SK-N-SH treated with all-trans-retinoic acid at 6 μM for 48 hours (cell line): ENCODE measurements at regions not wholly inside any gene's neighbourhood (a gene's known extent, or its start where the extent isn't known, plus 50 kb on each side); places are given as distances from the start of the nearest gene placed in this dataset.

Source experiments
- ATAC-seq: fragments of 200-7000 bp; cut with Tn5 transposase; 3 replicates; pipeline ENCODE4 v1.9.1; 2020; ENCODE audit warnings: mild to moderate bottlenecking, moderate library complexity
- ARNTL ChIP-seq: fragments of 450-650 bp; formaldehyde crosslinking; IDR thresholded peaks from 2 replicates; pipeline ENCODE4 v1.5.0; 2020; ENCODE audit warnings: low read depth, mild to moderate bottlenecking, moderate library complexity, borderline replicate concordance
- BACH2 ChIP-seq: fragments of 250-450 bp; sonication (Bioruptor Pico); IDR thresholded peaks from 2 replicates; pipeline ENCODE4 v1.9.0; 2021; ENCODE audit warnings: mild to moderate bottlenecking, borderline replicate concordance
- CSDC2 ChIP-seq: fragments of 250-450 bp; sonication (Bioruptor Pico); IDR thresholded peaks from 2 replicates; pipeline ENCODE4 v1.5.0; 2020; ENCODE audit warnings: mild to moderate bottlenecking, moderate library complexity
- CSRNP3 ChIP-seq: fragments of 250-450 bp; sonication (Bioruptor Pico); IDR thresholded peaks from 2 replicates; pipeline ENCODE4 v1.5.1; 2021; ENCODE audit warnings: mild to moderate bottlenecking, moderate library complexity
- GLIS3 ChIP-seq: fragments of 250-450 bp; sonication (Bioruptor Pico); IDR thresholded peaks from 2 replicates; pipeline ENCODE4 v1.5.0; 2020; ENCODE audit warnings: mild to moderate bottlenecking, moderate library complexity
- ISL1 ChIP-seq: fragments of 250-450 bp; sonication (Bioruptor Pico); IDR thresholded peaks from 2 replicates; pipeline ENCODE4 v2.1.2; 2022; ENCODE audit warnings: mild to moderate bottlenecking, moderate library complexity
- OSR1 ChIP-seq: fragments of 250-450 bp; sonication (Bioruptor Pico); IDR thresholded peaks from 2 replicates; pipeline ENCODE4 v1.8.0; 2022; ENCODE audit warnings: moderate library complexity, mild to moderate bottlenecking, inconsistent platforms
- PATZ1 ChIP-seq: fragments of 250-450 bp; sonication (Bioruptor Pico); IDR thresholded peaks from 2 replicates; pipeline ENCODE4 v1.8.0; 2020; ENCODE audit warnings: mild to moderate bottlenecking, moderate library complexity, borderline replicate concordance
- POU6F1 ChIP-seq: fragments of 250-450 bp; sonication (Bioruptor Pico); IDR thresholded peaks from 2 replicates; pipeline ENCODE4 v1.8.0; 2021; ENCODE audit warnings: low read depth, mild to moderate bottlenecking, moderate library complexity, borderline replicate concordance
- PPARA ChIP-seq: fragments of 250-450 bp; sonication (Bioruptor Pico); IDR thresholded peaks from 2 replicates; pipeline ENCODE4 v1.5.0; 2020; ENCODE audit warnings: mild to moderate bottlenecking, borderline replicate concordance
- RARB ChIP-seq: fragments of 250-450 bp; sonication (Bioruptor Pico); IDR thresholded peaks from 2 replicates; pipeline ENCODE4 v1.8.0; 2021; ENCODE audit warnings: mild to moderate bottlenecking, moderate library complexity
- SNAI2 ChIP-seq: fragments of 250-450 bp; sonication (Bioruptor Pico); IDR thresholded peaks from 2 replicates; pipeline ENCODE4 v1.5.0; 2020; ENCODE audit warnings: mild to moderate bottlenecking, moderate library complexity
- TCF4 ChIP-seq: fragments of 250-450 bp; sonication (Bioruptor Pico); IDR thresholded peaks from 2 replicates; pipeline ENCODE4 v1.8.0; 2021; ENCODE audit warnings: mild to moderate bottlenecking, moderate library complexity, borderline replicate concordance
- TOX ChIP-seq: fragments of 250-450 bp; sonication (Bioruptor Pico); IDR thresholded peaks from 2 replicates; pipeline ENCODE4 v1.8.0; 2021; ENCODE audit warnings: mild to moderate bottlenecking, moderate library complexity, borderline replicate concordance
- TSHZ2 ChIP-seq: fragments of 250-450 bp; sonication (Bioruptor Pico); IDR thresholded peaks from 2 replicates; pipeline ENCODE4 v1.5.0; 2020; ENCODE audit warnings: mild to moderate bottlenecking, moderate library complexity
- ZC3H10 ChIP-seq: fragments of 250-450 bp; sonication (Bioruptor Pico); IDR thresholded peaks from 2 replicates; pipeline ENCODE4 v1.5.1; 2021; ENCODE audit warnings: mild to moderate bottlenecking, moderate library complexity
- ZFP3 ChIP-seq: fragments of 250-450 bp; sonication (Bioruptor Pico); IDR thresholded peaks from 2 replicates; pipeline ENCODE4 v1.5.0; 2020; ENCODE audit warnings: mild to moderate bottlenecking, moderate library complexity
- ZFP30 ChIP-seq: fragments of 450-650 bp; formaldehyde crosslinking; IDR thresholded peaks from 2 replicates; pipeline ENCODE4 v1.5.0; 2022; ENCODE audit warnings: mild to moderate bottlenecking, moderate library complexity
- ZNF565 ChIP-seq: fragments of 450-650 bp; formaldehyde crosslinking; conservative IDR thresholded peaks from 2 replicates; pipeline ENCODE4 v1.5.0; 2020; ENCODE audit warnings: low read depth, mild to moderate bottlenecking, moderate library complexity
- ZNF70 ChIP-seq: fragments of 450-650 bp; formaldehyde crosslinking; IDR thresholded peaks from 2 replicates; pipeline ENCODE4 v1.5.0; 2020; ENCODE audit warnings: mild to moderate bottlenecking, moderate library complexity
- ZNF8 ChIP-seq: fragments of 450-650 bp; formaldehyde crosslinking; IDR thresholded peaks from 2 replicates; pipeline ENCODE4 v1.5.0; 2020; ENCODE audit warnings: mild to moderate bottlenecking, moderate library complexity

GRCh38 chr2:193539188-193539587 is 1344.5 kb upstream of the TMEFF2 start:
- TF ChIP-seq CSRNP3 (CRISPR knock-in tag) (no peak), BACH2 (CRISPR knock-in tag) (no peak), PATZ1 (CRISPR knock-in tag) (no peak), ZC3H10 (CRISPR knock-in tag) (no peak)
- no peak for ATAC-seq

- TF ChIP-seq ZC3H10 (CRISPR knock-in tag) (no peak), ISL1 (CRISPR knock-in tag) (no peak), ZFP30 (no peak), CSDC2 (CRISPR knock-in tag) (no peak), SNAI2 (CRISPR knock-in tag) (no peak), RARB (no peak), CSRNP3 (CRISPR knock-in tag) (no peak), PPARA (no peak), ZNF8 (CRISPR knock-in tag) (no peak), TCF4 (CRISPR knock-in tag) (no peak), ARNTL (CRISPR knock-in tag) (no peak), POU6F1 (no peak), TSHZ2 (CRISPR knock-in tag) (no peak)
- no peak for ATAC-seq
These were observed 1343.3 kb upstream of the TMEFF2 start for GRCh38 chr2:193538061-193538460.

GRCh38 chr2:193537531-193537930 is 1342.8 kb upstream of the TMEFF2 start:
- TF ChIP-seq POU6F1 (no peak), GLIS3 (no peak), TOX (CRISPR knock-in tag) (no peak), ARNTL (CRISPR knock-in tag) (no peak)
- TF ChIP-seq, all 23 proteins: peak for 0
- no peak for ATAC-seq

GRCh38 chr2:193528458-193528857 is 1333.7 kb upstream of the TMEFF2 start:
- no peak for ATAC-seq
- TF ChIP-seq ZFP3 (CRISPR knock-in tag) (no peak), ZNF70 (CRISPR knock-in tag) (no peak), OSR1 (CRISPR knock-in tag) (no peak), ISL1 (CRISPR knock-in tag) (no peak), POU6F1 (no peak), ZNF565 (CRISPR knock-in tag) (no peak), ZNF8 (CRISPR knock-in tag) (no peak)
